Right ventricle myocardium superior (tissue), 1 donor: ENCODE measurements at regions not wholly inside any gene's neighbourhood (a gene's known extent, or its start where the extent isn't known, plus 50 kb on each side); places are given as distances from the start of the nearest gene placed in this dataset.
"Not testable (repeated sequence)": the region's sequence is repeated elsewhere in the genome, so short reads cannot be mapped to it uniquely, and the experiment has no call there.

ENCODE experiments used
- ATAC-seq: fragments of 200-7000 bp; cut with Tn5 transposase; one replicate; pipeline ENCODE4 v1.9.1; 2020; ENCODE audit warnings: mild to moderate bottlenecking; ENCODE audit not compliant: poor library complexity
- DNase-seq: peaks from one replicate; pipeline ENCODE4 v3.0.0-alpha.2; 2020
- intact Hi-C: fragments of 100-400 bp; cut with DNase I; formaldehyde crosslinking; loops from one replicate; pipeline ENCODE4 v1.11.2; 2022
- donor health status: DM: no; HTN: yes; CAD: no; lungs with severe emphysema.

GRCh38 chr16:70014915-70015314 lies 63.8 kb downstream of the CLEC18A start:
- intact Hi-C loops, DNase-seq, ATAC-seq: not testable (repeated sequence)

- DNase-seq, ATAC-seq, intact Hi-C loops: not testable (repeated sequence)
These were observed 65.6 kb downstream of the CLEC18A start for GRCh38 chr16:70016751-70017150.

GRCh38 chr16:70018254-70018653 lies 67.1 kb downstream of the CLEC18A start:
- DNase-seq = no peak
- ATAC-seq = peak; percentile 86
- intact Hi-C loops = no loop called here

- intact Hi-C loops, DNase-seq: not testable (repeated sequence)
- ATAC-seq = peak; percentile 76
These were observed 72.1 kb downstream of the CLEC18A start for GRCh38 chr16:70023207-70023606.

- ATAC-seq, DNase-seq, intact Hi-C loops: not testable (repeated sequence)
These were observed 72.8 kb downstream of the CLEC18A start for GRCh38 chr16:70023956-70024355.

GRCh38 chr16:70026165-70026854 lies 75.2 kb downstream of the CLEC18A start:
- intact Hi-C loops, DNase-seq: not testable (repeated sequence)
- ATAC-seq = peak; percentile 46

- DNase-seq, intact Hi-C loops, ATAC-seq: not testable (repeated sequence)
These were observed 81.2 kb upstream of the PDPR start for GRCh38 chr16:70032906-70033305.

- DNase-seq, intact Hi-C loops, ATAC-seq: not testable (repeated sequence)
These were observed 76.2 kb upstream of the PDPR start for GRCh38 chr16:70037913-70038312.

GRCh38 chr16:70040554-70040953 lies 73.6 kb upstream of the PDPR start:
- DNase-seq, intact Hi-C loops, ATAC-seq: not testable (repeated sequence)

GRCh38 chr16:70043538-70044067 lies 70.5 kb upstream of the PDPR start:
- intact Hi-C loops, DNase-seq, ATAC-seq: not testable (repeated sequence)

GRCh38 chr16:70046560-70046959 lies 67.6 kb upstream of the PDPR start:
- intact Hi-C loops, ATAC-seq, DNase-seq: not testable (repeated sequence)

GRCh38 chr16:70048083-70048482 lies 66.0 kb upstream of the PDPR start:
- DNase-seq, intact Hi-C loops: not testable (repeated sequence)

GRCh38 chr16:70058056-70058455 lies 56.1 kb upstream of the PDPR start:
- ATAC-seq, intact Hi-C loops: not testable (repeated sequence)

More at GRCh38 chr16:70048083-70048482, 66.0 kb upstream of the PDPR start:
- not testable (repeated sequence) for ATAC-seq

GRCh38 chr16:70059429-70059828 lies 54.7 kb upstream of the PDPR start:
- DNase-seq, intact Hi-C loops, ATAC-seq: not testable (repeated sequence)

More at GRCh38 chr16:70058056-70058455, 56.1 kb upstream of the PDPR start:
- not testable (repeated sequence) for DNase-seq

- intact Hi-C loops, ATAC-seq, DNase-seq: not testable (repeated sequence)
These were observed 53.6 kb upstream of the PDPR start for GRCh38 chr16:70060521-70061027.

- intact Hi-C loops, ATAC-seq, DNase-seq: not testable (repeated sequence)
These were observed 52.4 kb upstream of the PDPR start for GRCh38 chr16:70061671-70062218.

GRCh38 chr16:70062947-70063346 lies 51.2 kb upstream of the PDPR start:
- intact Hi-C loops, DNase-seq, ATAC-seq: not testable (repeated sequence)
